GM08714 (cell line): ENCODE measurements at regions not wholly inside any gene's neighbourhood (a gene's known extent, or its start where the extent isn't known, plus 50 kb on each side); places are given as distances from the start of the nearest gene placed in this dataset.
A peak's percentile ranks its signal among the peaks of the same experiment; 100 is the strongest.
"Not testable (repeated sequence)": the region's sequence is repeated elsewhere in the genome, so short reads cannot be mapped to it uniquely, and the experiment has no call there.

ENCODE experiments used
- H3K4me3 ChIP-seq: fragments of 200-500 bp; sonication (Bioruptor generic); 2 replicates; pipeline ENCODE4 v1.5.1; 2014; ENCODE audit warnings: mild to moderate bottlenecking, low read length, inconsistent platforms
- ZNF274 ChIP-seq: IDR thresholded peaks from 2 replicates; pipeline ENCODE4 v1.6.1; 2012; ENCODE audit warnings: mild to moderate bottlenecking, low read depth, low read length

DNA sequence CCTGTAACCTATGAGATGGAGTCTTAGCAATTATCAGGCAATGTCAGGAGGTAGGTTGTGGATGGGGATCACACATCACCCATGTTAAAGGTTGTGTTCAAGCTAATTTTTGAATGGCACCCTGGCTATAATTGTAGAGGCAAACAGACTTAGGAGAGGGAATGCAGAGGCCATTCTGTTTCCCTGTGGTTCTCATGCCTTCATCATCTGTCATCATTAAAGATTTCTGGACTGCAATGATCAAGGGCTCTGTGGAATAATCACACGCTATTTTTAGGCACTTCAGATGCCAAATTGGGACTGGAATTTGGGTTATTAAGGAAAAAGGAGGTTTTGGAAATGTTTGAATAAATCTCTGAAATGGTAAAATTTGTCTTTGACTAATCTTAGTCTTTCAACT lies 1065.4 kb downstream of the TAF11L14 start:
- no peak for TF ChIP-seq ZNF274

GRCh38 chr5:18702821-18703220 lies 1068.6 kb downstream of the TAF11L14 start:
- H3K4me3 ChIP-seq = no peak overlapping the region
- TF ChIP-seq ZNF274 = no peak

More for the DNA sequence above, 1065.4 kb downstream of the TAF11L14 start:
- H3K4me3 ChIP-seq = no peak overlapping the region

GRCh38 chr5:18712936-18713485 lies 1078.8 kb downstream of the TAF11L14 start:
- TF ChIP-seq ZNF274 = no peak
- H3K4me3 ChIP-seq = no peak overlapping the region

GRCh38 chr5:18720002-18720401 lies 1085.7 kb downstream of the TAF11L14 start:
- H3K4me3 ChIP-seq = no peak overlapping the region
- TF ChIP-seq ZNF274 = no peak

GRCh38 chr5:18732556-18733479 lies 1098.6 kb downstream of the TAF11L14 start:
- H3K4me3 ChIP-seq = no peak overlapping the region
- TF ChIP-seq ZNF274 = no peak; the same call in 1 of the 2 replicates

GRCh38 chr5:18736051-18736398 lies 1101.8 kb downstream of the TAF11L14 start:
- H3K4me3 ChIP-seq = no peak overlapping the region
- no peak for TF ChIP-seq ZNF274

GRCh38 chr5:18736736-18737135 lies 1102.5 kb downstream of the TAF11L14 start:
- not testable (repeated sequence) for H3K4me3 ChIP-seq

DNA sequence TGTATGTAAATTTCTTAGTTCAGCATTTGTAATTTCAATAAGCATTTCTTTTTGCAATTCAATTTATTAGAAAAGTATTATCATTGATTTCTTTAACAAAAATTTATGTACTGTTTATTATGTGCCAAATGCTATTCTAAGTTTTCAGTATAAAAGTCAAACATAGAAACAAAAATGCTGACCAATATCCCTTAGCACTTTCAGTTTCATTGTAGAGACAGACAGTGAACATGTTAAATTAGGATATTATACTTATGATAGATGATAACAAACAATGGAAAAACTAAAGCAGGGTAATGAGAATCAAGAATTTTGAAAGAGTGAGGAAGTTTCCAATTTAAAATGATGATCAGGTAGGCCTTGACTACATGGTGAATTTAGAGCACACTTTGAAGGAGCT lies 1106.0 kb downstream of the TAF11L14 start:
- H3K4me3 ChIP-seq = no peak overlapping the region
- no peak for TF ChIP-seq ZNF274

GRCh38 chr5:18742830-18743229 lies 1108.6 kb downstream of the TAF11L14 start:
- H3K4me3 ChIP-seq = no peak overlapping the region
- no peak for TF ChIP-seq ZNF274

GRCh38 chr5:18744441-18744840 lies 1110.2 kb downstream of the TAF11L14 start:
- H3K4me3 ChIP-seq = peak overlapping the region; percentile 87
- no peak for TF ChIP-seq ZNF274

- TF ChIP-seq ZNF274 = no peak
- peak overlapping the region; percentile 87 for H3K4me3 ChIP-seq
These were observed 1111.1 kb downstream of the TAF11L14 start for GRCh38 chr5:18745042-18745987.

- TF ChIP-seq ZNF274 = no peak
- H3K4me3 ChIP-seq = peak overlapping the region; percentile 87
These were observed 1111.8 kb downstream of the TAF11L14 start for GRCh38 chr5:18745988-18746615.

GRCh38 chr5:18749763-18750162 lies 1115.5 kb downstream of the TAF11L14 start:
- H3K4me3 ChIP-seq = no peak overlapping the region
- TF ChIP-seq ZNF274 = no peak

GRCh38 chr5:18752317-18752716 lies 1118.1 kb downstream of the TAF11L14 start:
- H3K4me3 ChIP-seq = no peak overlapping the region
- no peak for TF ChIP-seq ZNF274
